HEK293 (cell line): ENCODE measurements at regions not wholly inside any gene's neighbourhood (a gene's known extent, or its start where the extent isn't known, plus 50 kb on each side); places are given as distances from the start of the nearest gene placed in this dataset.

ENCODE experiments used
- CTCF ChIA-PET: fragments of 350-600 bp; formaldehyde crosslinking; extraction: SDS; loops from one replicate; lab custom pipeline; 2021; ENCODE audit warnings: antibody characterized with exemption; lab: Yijun Ruan, JAX
- POLR2A ChIA-PET: fragments of 300-600 bp; formaldehyde crosslinking; extraction: SDS; loops from one replicate; lab custom pipeline; 2020; ENCODE audit warnings: antibody characterized with exemption, inconsistent platforms; lab: Yijun Ruan, JAX
- H3K27ac ChIP-seq: fragments of 200-500 bp; sonication (Bioruptor generic); 2 replicates; pipeline ENCODE4 v1.5.1; 2014; ENCODE audit warnings: low read depth, low read length, control low read depth, inconsistent platforms; ENCODE audit errors: extremely low read depth
- H3K36me3 ChIP-seq, 2 experiments: fragments of 200-500 bp in 1 of 2; sonication (Bioruptor generic) in 1 of 2; 1 replicate in 1 of 2; 2 replicates in 1 of 2; pipeline ENCODE4 v1.5.1; 2014 to 2017; ENCODE audit warnings: inconsistent platforms in 2 of 2, low read length in 2 of 2; ENCODE audit not compliant: control insufficient read depth in 2 of 2, insufficient read depth in 1 of 2
- H3K4me1 ChIP-seq: fragments of 200-500 bp; sonication (Bioruptor generic); 2 replicates; pipeline ENCODE4 v1.5.1; 2014; ENCODE audit warnings: mild to moderate bottlenecking, low read length, inconsistent platforms; ENCODE audit not compliant: control insufficient read depth, insufficient read depth
- H3K4me3 ChIP-seq: 2 replicates; pipeline ENCODE4 v1.5.1; 2011; ENCODE audit warnings: low read depth, mild to moderate bottlenecking, control low read depth, low read length, moderate library complexity
- H3K9me3 ChIP-seq: fragments of 200-500 bp; sonication (Bioruptor generic); 2 replicates; pipeline ENCODE4 v1.5.1; 2014; ENCODE audit warnings: low read depth, low read length, inconsistent platforms; ENCODE audit not compliant: control insufficient read depth, insufficient read depth
- AEBP2 ChIP-seq: fragments of 450-650 bp; formaldehyde crosslinking; IDR thresholded peaks from 2 replicates; pipeline ENCODE4 v1.5.1; 2016; ENCODE audit warnings: missing biosample characterization, missing genetic modification characterization, borderline replicate concordance
- EGR2 ChIP-seq: fragments of 450-650 bp; formaldehyde crosslinking; IDR thresholded peaks from 2 replicates; pipeline ENCODE4 v1.5.1; 2016; ENCODE audit warnings: low read depth, missing biosample characterization, missing genetic modification characterization
- FEZF1 ChIP-seq: fragments of 450-650 bp; formaldehyde crosslinking; IDR thresholded peaks from 2 replicates; pipeline ENCODE4 v1.5.1; 2016; ENCODE audit warnings: missing biosample characterization, missing genetic modification characterization
- TCF7L2 ChIP-seq: IDR thresholded peaks from 2 replicates; pipeline ENCODE4 v1.6.1; 2011; ENCODE audit warnings: low read depth, mild to moderate bottlenecking, inconsistent platforms, low read length, moderate library complexity, borderline replicate concordance
- ZBTB10 ChIP-seq: fragments of 450-650 bp; formaldehyde crosslinking; IDR thresholded peaks from 2 replicates; pipeline ENCODE4 v1.5.1; 2016; ENCODE audit warnings: missing biosample characterization, missing genetic modification characterization
- ZBTB17 ChIP-seq: fragments of 450-650 bp; formaldehyde crosslinking; IDR thresholded peaks from 2 replicates; pipeline ENCODE4 v1.5.1; 2016; ENCODE audit warnings: missing biosample characterization, missing genetic modification characterization
- ZFP69B ChIP-seq: fragments of 450-650 bp; formaldehyde crosslinking; IDR thresholded peaks from 2 replicates; pipeline ENCODE4 v1.5.1; 2016; ENCODE audit warnings: missing biosample characterization, missing genetic modification characterization
- ZIC2 ChIP-seq: fragments of 450-650 bp; formaldehyde crosslinking; IDR thresholded peaks from 2 replicates; pipeline ENCODE4 v1.5.1; 2016; ENCODE audit warnings: missing biosample characterization, missing genetic modification characterization
- ZNF140 ChIP-seq: fragments of 450-650 bp; formaldehyde crosslinking; IDR thresholded peaks from 2 replicates; pipeline ENCODE4 v1.5.1; 2016; ENCODE audit warnings: missing biosample characterization, missing genetic modification characterization
- ZNF202 ChIP-seq: fragments of 450-650 bp; formaldehyde crosslinking; IDR thresholded peaks from 2 replicates; pipeline ENCODE4 v1.5.1; 2016; ENCODE audit warnings: missing biosample characterization, missing genetic modification characterization, borderline replicate concordance
- ZNF350 ChIP-seq: fragments of 450-650 bp; formaldehyde crosslinking; IDR thresholded peaks from 2 replicates; pipeline ENCODE4 v1.5.0; 2017; ENCODE audit warnings: missing biosample characterization, mild to moderate bottlenecking, missing genetic modification characterization
- ZNF366 ChIP-seq: fragments of 450-650 bp; formaldehyde crosslinking; conservative IDR thresholded peaks from 2 replicates; pipeline ENCODE4 v1.5.1; 2016; ENCODE audit warnings: missing biosample characterization, missing genetic modification characterization
- ZNF404 ChIP-seq: fragments of 450-650 bp; formaldehyde crosslinking; IDR thresholded peaks from 2 replicates; pipeline ENCODE4 v1.5.1; 2017; ENCODE audit warnings: missing biosample characterization, missing genetic modification characterization
- ZNF501 ChIP-seq: fragments of 450-650 bp; formaldehyde crosslinking; IDR thresholded peaks from 2 replicates; pipeline ENCODE4 v1.5.1; 2016; ENCODE audit warnings: missing biosample characterization, missing genetic modification characterization
- ZNF558 ChIP-seq: fragments of 450-650 bp; formaldehyde crosslinking; IDR thresholded peaks from 2 replicates; pipeline ENCODE4 v1.5.1; 2016; ENCODE audit warnings: missing biosample characterization, missing genetic modification characterization
- ZNF571 ChIP-seq: fragments of 450-650 bp; formaldehyde crosslinking; IDR thresholded peaks from 2 replicates; pipeline ENCODE4 v1.5.0; 2017; ENCODE audit warnings: missing biosample characterization, missing genetic modification characterization
- ZNF621 ChIP-seq: fragments of 450-650 bp; formaldehyde crosslinking; IDR thresholded peaks from 2 replicates; pipeline ENCODE4 v1.5.1; 2017; ENCODE audit warnings: missing biosample characterization, missing genetic modification characterization
- ZNF623 ChIP-seq: fragments of 450-650 bp; formaldehyde crosslinking; IDR thresholded peaks from 2 replicates; pipeline ENCODE4 v1.5.1; 2016; ENCODE audit warnings: missing biosample characterization, missing genetic modification characterization
- ZNF660 ChIP-seq: fragments of 450-650 bp; IDR thresholded peaks from 2 replicates; pipeline ENCODE4 v1.5.1; 2018; ENCODE audit warnings: missing biosample characterization, mild to moderate bottlenecking, missing genetic modification characterization
- TF ChIP-seq, protein P1 (sequence below): fragments of 450-650 bp; formaldehyde crosslinking; IDR thresholded peaks from 2 replicates; pipeline ENCODE4; 2016; ENCODE audit warnings: missing biosample characterization, missing genetic modification characterization

- ChIA-PET CTCF (interaction anchor here (0.7 kb wide), 1 partner anchor 10 kb away, joined by 4 read pairs; no protein-coding TSS in a partner anchor), POLR2A (no interaction called here)
Measured at GRCh38 chr10:60717852-60718251, 60.4 kb upstream of the CDK1 start.

DNA sequence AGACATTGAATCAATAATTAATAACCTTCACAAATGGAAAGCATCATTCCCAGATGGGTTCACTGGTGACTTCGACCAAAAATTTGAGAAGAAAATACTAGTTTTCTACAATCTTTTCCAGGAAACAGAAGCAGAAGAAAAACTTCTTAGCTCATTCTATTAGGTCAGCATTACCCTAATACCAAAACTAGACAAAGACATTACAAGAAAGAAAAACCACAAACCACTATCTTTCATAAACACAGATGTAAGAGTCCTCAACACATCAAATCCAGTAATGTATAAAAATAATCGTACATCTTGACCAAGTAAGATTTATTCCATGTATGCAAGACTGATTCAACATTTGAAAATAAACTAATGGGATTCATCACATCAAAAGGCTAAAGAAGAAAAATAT is 64.0 kb upstream of the CDK1 start:
- TF ChIP-seq AEBP2 (no peak), ZIC2 (no peak), ZBTB10 (no peak), ZNF621 (tag by site-specific recombination) (no peak), TCF7L2 (no peak), ZNF571 (tag by site-specific recombination) (no peak), ZBTB17 (tag by site-specific recombination) (no peak), ZNF202 (tag by site-specific recombination) (no peak), ZNF140 (tag by site-specific recombination) (no peak), ZNF623 (tag by site-specific recombination) (no peak), ZNF558 (no peak), ZNF501 (tag by site-specific recombination) (no peak), ZNF350 (tag by site-specific recombination) (no peak), ZNF366 (tag by site-specific recombination) (no peak), ZNF660 (tag by site-specific recombination) (no peak), EGR2 (no peak)
- TF ChIP-seq, protein P1, sequence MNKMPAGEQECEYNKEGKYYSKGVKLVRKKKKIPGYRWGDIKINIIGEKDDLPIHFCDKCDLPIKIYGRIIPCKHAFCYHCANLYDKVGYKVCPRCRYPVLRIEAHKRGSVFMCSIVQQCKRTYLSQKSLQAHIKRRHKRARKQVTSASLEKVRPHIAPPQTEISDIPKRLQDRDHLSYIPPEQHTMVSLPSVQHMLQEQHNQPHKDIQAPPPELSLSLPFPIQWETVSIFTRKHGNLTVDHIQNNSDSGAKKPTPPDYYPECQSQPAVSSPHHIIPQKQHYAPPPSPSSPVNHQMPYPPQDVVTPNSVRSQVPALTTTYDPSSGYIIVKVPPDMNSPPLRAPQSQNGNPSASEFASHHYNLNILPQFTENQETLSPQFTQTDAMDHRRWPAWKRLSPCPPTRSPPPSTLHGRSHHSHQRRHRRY (tag by site-specific recombination): no peak
- Histone ChIP-seq H3K36me3 (no peaks in the 10 kb centered on the region), H3K9me3 (no peaks in the 10 kb centered on the region), H3K4me1 (peaks cover 4% of the 10 kb centered on the region; the same call in 1 of the 2 replicates), H3K4me3 (no peak overlapping the region), H3K27ac (no peak overlapping the region)
- POLR2A ChIA-PET: no interaction called here
- CTCF ChIA-PET: interaction anchor here (0.6 to 0.7 kb wide), 3 partner anchors 57 to 616 kb away, joined by 3 to 6 read pairs (median 3); no protein-coding TSS in a partner anchor

More at GRCh38 chr10:60717852-60718251, 60.4 kb upstream of the CDK1 start:
- H3K9me3 ChIP-seq: no peaks in the 10 kb centered on the region
- H3K27ac ChIP-seq: no peak overlapping the region
- H3K36me3 ChIP-seq: no peaks in the 10 kb centered on the region
- H3K4me1 ChIP-seq: peaks cover 10% of the 10 kb centered on the region
- H3K4me3 ChIP-seq: no peak overlapping the region
- TF ChIP-seq ZFP69B (tag by site-specific recombination) (no peak), FEZF1 (tag by site-specific recombination) (0 out of 2 replicates have a peak, but pooled peaks have one; percentile 26), ZNF404 (no peak)
